Liver (tissue), 8 donors: ENCODE measurements at regions not wholly inside any gene's neighbourhood (a gene's known extent, or its start where the extent isn't known, plus 50 kb on each side); places are given as distances from the start of the nearest gene placed in this dataset.

ENCODE experiments used
- DNase-seq: peaks from one replicate; pipeline ENCODE4 v3.0.0-alpha.2; 2017; ENCODE audit warnings: low spot score
- H3K27ac ChIP-seq, 2 donors: one replicate each; pipeline ENCODE4 v1.7.0; 2013; ENCODE audit warnings: inconsistent platforms in 2 of 2, low read length in 2 of 2, control low read depth in 1 of 2, low read depth in 1 of 2, mild to moderate bottlenecking in 1 of 2
- H3K27me3 ChIP-seq, 4 donors: one replicate each; pipeline versions ENCODE4 v1.6.1 to v1.7.0; 2013; ENCODE audit warnings: low read length in 3 of 4, inconsistent platforms in 1 of 4, mild to moderate bottlenecking in 1 of 4, moderate library complexity in 1 of 4; ENCODE audit not compliant: control insufficient read depth in 4 of 4, insufficient read depth in 4 of 4
- H3K36me3 ChIP-seq, 4 donors: one replicate each; pipeline versions ENCODE4 v1.6.1 to v1.7.0; 2013; ENCODE audit warnings: low read length in 3 of 4, mild to moderate bottlenecking in 3 of 4, low read depth in 1 of 4, moderate library complexity in 1 of 4; ENCODE audit not compliant: control insufficient read depth in 4 of 4, insufficient read depth in 3 of 4
- H3K4me1 ChIP-seq, 4 donors: one replicate each; pipeline versions ENCODE4 v1.6.1 to v1.7.0; 2013; ENCODE audit warnings: low read length in 3 of 4, mild to moderate bottlenecking in 3 of 4, moderate library complexity in 1 of 4; ENCODE audit not compliant: control insufficient read depth in 4 of 4, insufficient read depth in 4 of 4
- H3K4me3 ChIP-seq, 3 donors: one replicate each; pipeline versions ENCODE4 v1.6.1 to v1.7.0; 2013; ENCODE audit warnings: low read length in 3 of 3, control low read depth in 1 of 3, low read depth in 1 of 3, mild to moderate bottlenecking in 1 of 3
- H3K9ac ChIP-seq, 2 donors: one replicate each; pipeline ENCODE4 v1.7.0; 2013; ENCODE audit warnings: low read length in 2 of 2, mild to moderate bottlenecking in 2 of 2, moderate library complexity in 2 of 2, control low read depth in 1 of 2, low read depth in 1 of 2
- H3K9me3 ChIP-seq, 4 donors: one replicate each; pipeline versions ENCODE4 v1.6.1 to v1.7.0; 2013; ENCODE audit warnings: low read length in 3 of 4; ENCODE audit not compliant: control insufficient read depth in 4 of 4
- ATF3 ChIP-seq: IDR thresholded peaks from 2 replicates; pipeline ENCODE4 v1.6.1; 2016; ENCODE audit warnings: antibody characterized with exemption
- CTCF ChIP-seq: fragments of 150-350 bp; IDR thresholded peaks from 2 replicates; pipeline ENCODE4 v1.5.1; 2017; ENCODE audit warnings: improper control_type of control experiment, low read depth, low read length; ENCODE audit not compliant: missing input control
- EGR1 ChIP-seq, 2 donors: IDR thresholded peaks; 2 replicates each; pipeline ENCODE4 v1.6.1; 2016 to 2018; ENCODE audit warnings: antibody characterized with exemption in 2 of 2, low read depth in 2 of 2
- FOXA1 ChIP-seq: IDR thresholded peaks from 2 replicates; pipeline ENCODE4 v1.6.1; 2016; ENCODE audit warnings: antibody characterized with exemption
- FOXA2 ChIP-seq: IDR thresholded peaks from 2 replicates; pipeline ENCODE4 v1.6.1; 2016; ENCODE audit warnings: antibody characterized with exemption
- GABPA ChIP-seq, 2 donors: IDR thresholded peaks in 1 of 2; conservative IDR thresholded peaks in 1 of 2; 2 replicates each; pipeline ENCODE4 v1.6.1; 2016; ENCODE audit warnings: antibody characterized with exemption in 2 of 2, mild to moderate bottlenecking in 1 of 2, moderate library complexity in 1 of 2
- HNF4A ChIP-seq, 2 donors: conservative IDR thresholded peaks; 2 replicates each; pipeline ENCODE4 v1.6.1; 2016; ENCODE audit warnings: antibody characterized with exemption in 2 of 2, mild to moderate bottlenecking in 2 of 2
- HNF4G ChIP-seq: IDR thresholded peaks from 2 replicates; pipeline ENCODE4 v1.6.1; 2016; ENCODE audit warnings: antibody characterized with exemption
- JUND ChIP-seq, 2 donors: IDR thresholded peaks; 2 replicates each; pipeline ENCODE4 v1.6.1; 2016; ENCODE audit warnings: antibody characterized with exemption in 2 of 2
- MAX ChIP-seq: IDR thresholded peaks from 2 replicates; pipeline ENCODE4 v1.6.1; 2016; ENCODE audit warnings: antibody characterized with exemption
- NR2F2 ChIP-seq: IDR thresholded peaks from 2 replicates; pipeline ENCODE4 v1.6.1; 2016; ENCODE audit warnings: antibody characterized with exemption
- RAD21 ChIP-seq, 2 donors: IDR thresholded peaks; 2 replicates each; pipeline ENCODE4 v1.6.1; 2016; ENCODE audit warnings: antibody characterized with exemption in 2 of 2, mild to moderate bottlenecking in 2 of 2
- REST ChIP-seq: IDR thresholded peaks from 2 replicates; pipeline ENCODE4 v1.6.1; 2016; ENCODE audit warnings: antibody characterized with exemption, mild to moderate bottlenecking
- RXRA ChIP-seq, 2 donors: IDR thresholded peaks; 2 replicates each; pipeline ENCODE4 v1.6.1; 2017 to 2018; ENCODE audit warnings: antibody characterized with exemption in 2 of 2, mild to moderate bottlenecking in 1 of 2
- SP1 ChIP-seq: IDR thresholded peaks from 2 replicates; pipeline ENCODE4 v1.6.1; 2018; ENCODE audit warnings: antibody characterized with exemption, mild to moderate bottlenecking
- TAF1 ChIP-seq: conservative IDR thresholded peaks from 2 replicates; pipeline ENCODE4 v1.6.1; 2016; ENCODE audit warnings: antibody characterized with exemption, mild to moderate bottlenecking
- YY1 ChIP-seq: IDR thresholded peaks from 2 replicates; pipeline ENCODE4 v1.6.1; 2016; ENCODE audit warnings: antibody characterized with exemption, mild to moderate bottlenecking
- ZBTB33 ChIP-seq: IDR thresholded peaks from 2 replicates; pipeline ENCODE4 v1.6.1; 2016; ENCODE audit warnings: antibody characterized with exemption
- WGBS: extraction: QIAGEN DNeasy Blood & Tissue Kit; methylation state at CpG from one replicate; pipeline ENCODE4 v1.1.7; 2013; 5-methylcytosine and 5-hydroxymethylcytosine counted together
- donor health status: healthy.
- donor health status: healthy.
- donor health status: healthy.
- donor health status: healthy.
- donor health status: healthy.

GRCh38 chr15:31438601-31439265 is 112.1 kb downstream of the KLF13 start:
- no peak overlapping the region for H3K9ac ChIP-seq
- H3K27ac ChIP-seq = no peak overlapping the region
- TF ChIP-seq ATF3 = no peak
- TF ChIP-seq FOXA1 = no peak
- TF ChIP-seq REST = no peak
- no peak for TF ChIP-seq RXRA (IDR thresholded peaks at IDR 0.05)
- TF ChIP-seq EGR1 (IDR thresholded peaks at IDR 0.05; ENCODE audit: low read depth in 2 of 2) = no peak
- TF ChIP-seq HNF4G = no peak
- no peak for TF ChIP-seq RAD21 (IDR thresholded peaks at IDR 0.05)
- TF ChIP-seq FOXA2 = no peak
- TF ChIP-seq NR2F2 = no peak
- no peak for TF ChIP-seq ZBTB33
- no peak for TF ChIP-seq MAX
- TF ChIP-seq JUND (IDR thresholded peaks at IDR 0.05) = no peak
- TF ChIP-seq SP1 = no peak
- no peak for TF ChIP-seq TAF1
- no peak for TF ChIP-seq YY1
- TF ChIP-seq GABPA (IDR thresholded peaks at IDR 0.05 in 1 of 2, conservative IDR thresholded peaks at IDR 0.05 in 1 of 2) = no peak
- no peak for TF ChIP-seq CTCF
- no peak for TF ChIP-seq HNF4A (conservative IDR thresholded peaks at IDR 0.05)
- H3K27me3 ChIP-seq = no peaks in the 10 kb centered on the region
- H3K9me3 ChIP-seq = no peaks in the 10 kb centered on the region
- peaks cover 0 to 19% (median 10%) of the 10 kb centered on the region in 4 donors for H3K4me1 ChIP-seq
- no peak for DNase-seq
- 95% methylated on average over 10 of the region's 10 CpGs for WGBS
- H3K4me3 ChIP-seq = no peak overlapping the region
- H3K36me3 ChIP-seq = no peaks in the 10 kb centered on the region
